Cardiac fibroblast (primary cell): ENCODE measurements at regions not wholly inside any gene's neighbourhood (a gene's known extent, or its start where the extent isn't known, plus 50 kb on each side); places are given as distances from the start of the nearest gene placed in this dataset.
"Not testable (repeated sequence)": the region's sequence is repeated elsewhere in the genome, so short reads cannot be mapped to it uniquely, and the experiment has no call there.

Experiments
- DNase-seq, 2 donors: peaks; one replicate each; pipeline versions ENCODE4 v3.0.0 to v3.0.0-alpha.2; 2010; ENCODE audit warnings: low read depth in 2 of 2
- H3K4me3 ChIP-seq, 2 donors: replicated peaks in 1 of 2; 1 replicate in 1 of 2; 2 replicates in 1 of 2; pipeline ENCODE4 v1.5.1; 2011; ENCODE audit warnings: low read depth in 2 of 2, low read length in 2 of 2, mild to moderate bottlenecking in 2 of 2, moderate library complexity in 1 of 2
- TF ChIP-seq, protein P1 (sequence below): IDR thresholded peaks from one replicate; pipeline ENCODE4 v1.5.1; 2011; ENCODE audit warnings: low read depth, mild to moderate bottlenecking, low read length, inconsistent platforms

DNA sequence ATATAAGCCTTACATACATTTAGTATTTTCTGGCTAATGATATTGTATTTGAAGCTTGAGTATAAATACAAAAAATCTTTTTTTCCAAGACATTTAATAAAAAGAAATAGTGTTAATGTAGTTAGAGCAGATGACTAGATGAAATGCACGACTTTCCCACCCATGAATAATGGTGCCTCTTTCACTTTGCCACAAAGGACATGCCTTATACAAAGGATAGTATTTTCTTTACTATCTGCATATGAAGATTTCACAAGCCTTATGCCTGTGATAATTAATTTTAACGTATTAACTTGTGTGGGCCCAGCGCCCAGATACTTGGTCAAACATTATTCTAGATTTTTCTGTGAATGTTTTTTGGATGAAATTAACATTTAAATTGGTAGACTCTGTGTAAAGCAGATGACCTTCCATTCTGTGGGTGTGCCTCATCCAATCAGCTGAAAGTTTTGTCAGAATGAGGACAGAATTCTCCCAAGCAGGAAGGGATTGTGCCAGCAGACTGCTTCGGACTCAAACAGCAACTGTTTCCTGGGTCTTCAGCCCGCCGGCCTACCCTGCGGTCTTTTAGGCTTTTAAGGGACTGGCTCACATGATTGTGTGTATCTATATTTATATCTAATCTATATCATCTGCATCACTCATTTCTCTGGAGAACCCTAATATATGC, 115.4 kb downstream of the USP22 start:
- peak in 1 of 2 donors; percentile 34 for DNase-seq
- TF ChIP-seq, protein P1, sequence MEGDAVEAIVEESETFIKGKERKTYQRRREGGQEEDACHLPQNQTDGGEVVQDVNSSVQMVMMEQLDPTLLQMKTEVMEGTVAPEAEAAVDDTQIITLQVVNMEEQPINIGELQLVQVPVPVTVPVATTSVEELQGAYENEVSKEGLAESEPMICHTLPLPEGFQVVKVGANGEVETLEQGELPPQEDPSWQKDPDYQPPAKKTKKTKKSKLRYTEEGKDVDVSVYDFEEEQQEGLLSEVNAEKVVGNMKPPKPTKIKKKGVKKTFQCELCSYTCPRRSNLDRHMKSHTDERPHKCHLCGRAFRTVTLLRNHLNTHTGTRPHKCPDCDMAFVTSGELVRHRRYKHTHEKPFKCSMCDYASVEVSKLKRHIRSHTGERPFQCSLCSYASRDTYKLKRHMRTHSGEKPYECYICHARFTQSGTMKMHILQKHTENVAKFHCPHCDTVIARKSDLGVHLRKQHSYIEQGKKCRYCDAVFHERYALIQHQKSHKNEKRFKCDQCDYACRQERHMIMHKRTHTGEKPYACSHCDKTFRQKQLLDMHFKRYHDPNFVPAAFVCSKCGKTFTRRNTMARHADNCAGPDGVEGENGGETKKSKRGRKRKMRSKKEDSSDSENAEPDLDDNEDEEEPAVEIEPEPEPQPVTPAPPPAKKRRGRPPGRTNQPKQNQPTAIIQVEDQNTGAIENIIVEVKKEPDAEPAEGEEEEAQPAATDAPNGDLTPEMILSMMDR = no peak
- H3K4me3 ChIP-seq = no peak overlapping the region

DNA sequence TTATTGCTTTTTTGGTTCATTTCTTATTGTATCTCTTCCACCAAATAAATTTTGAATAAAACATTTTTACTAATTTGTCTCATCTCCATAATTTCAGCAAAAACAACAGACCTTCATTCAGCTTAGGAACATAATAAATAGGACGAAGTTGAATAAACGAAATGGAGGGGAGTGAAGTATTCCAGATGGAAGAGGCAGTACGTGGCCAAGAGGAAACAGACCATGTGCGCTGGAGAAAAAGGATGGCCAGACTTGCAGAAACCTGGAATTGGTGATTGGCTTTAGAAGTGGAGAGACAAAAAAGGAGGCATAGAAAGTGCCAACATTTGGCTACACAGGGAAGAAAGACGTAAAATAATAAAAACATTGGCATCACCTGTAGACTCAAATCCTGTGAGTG, 113.5 kb downstream of the USP22 start:
- TF ChIP-seq, protein P1 = no peak
- no peak overlapping the region for H3K4me3 ChIP-seq
- no peak for DNase-seq

DNA sequence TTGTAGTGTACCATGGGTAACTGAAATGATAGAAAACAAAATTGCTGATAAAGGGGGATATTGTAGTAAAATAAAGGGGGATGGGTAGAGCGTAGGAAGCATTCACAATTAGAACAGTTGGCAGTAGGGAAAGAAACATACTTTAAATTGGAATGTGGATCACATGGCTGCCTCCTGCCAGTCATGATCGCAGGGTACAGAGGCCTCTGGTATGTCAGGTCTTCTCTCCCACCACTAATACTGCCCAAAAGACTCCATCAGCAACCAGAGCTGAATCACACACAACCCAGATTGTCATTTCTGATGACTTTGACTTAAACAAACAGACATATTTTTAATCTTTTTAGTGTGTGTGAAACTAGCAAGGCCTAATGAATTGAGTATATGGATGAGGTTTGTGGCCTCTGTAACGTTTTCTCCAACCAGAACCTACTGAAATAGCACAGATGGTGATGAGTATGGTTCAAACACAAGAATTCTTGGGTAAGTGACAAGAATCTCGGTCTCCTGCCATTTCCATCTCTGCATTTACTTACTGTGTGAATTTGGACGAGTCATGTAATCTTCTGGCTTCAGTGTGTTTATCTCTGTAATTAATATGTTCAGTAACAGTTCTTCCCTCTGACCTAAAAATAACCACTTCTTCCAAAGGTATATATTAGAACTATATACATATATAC, 112.6 kb downstream of the USP22 start:
- peak in 1 of 2 donors; percentile 18 for DNase-seq
- H3K4me3 ChIP-seq = no peak overlapping the region
- TF ChIP-seq, protein P1 = no peak

DNA sequence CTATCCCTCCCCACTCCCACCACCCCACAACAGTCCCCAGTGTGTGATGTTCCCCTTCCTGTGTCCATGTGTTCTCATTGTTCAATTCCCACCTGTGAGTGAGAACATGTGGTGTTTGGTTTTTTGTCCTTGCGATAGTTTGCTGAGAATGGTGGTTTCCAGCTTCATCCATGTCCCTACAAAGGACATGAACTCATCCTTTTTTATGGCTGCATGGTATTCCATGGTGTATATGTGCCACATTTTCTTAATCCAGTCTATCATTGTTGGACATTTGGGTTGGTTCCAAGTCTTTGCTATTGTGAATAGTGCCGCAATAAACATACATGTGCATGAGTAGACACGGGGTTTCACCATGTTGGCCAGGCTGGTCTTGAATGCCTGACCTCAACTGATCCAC, 109.8 kb downstream of the USP22 start:
- DNase-seq, H3K4me3 ChIP-seq: not testable (repeated sequence)

DNA sequence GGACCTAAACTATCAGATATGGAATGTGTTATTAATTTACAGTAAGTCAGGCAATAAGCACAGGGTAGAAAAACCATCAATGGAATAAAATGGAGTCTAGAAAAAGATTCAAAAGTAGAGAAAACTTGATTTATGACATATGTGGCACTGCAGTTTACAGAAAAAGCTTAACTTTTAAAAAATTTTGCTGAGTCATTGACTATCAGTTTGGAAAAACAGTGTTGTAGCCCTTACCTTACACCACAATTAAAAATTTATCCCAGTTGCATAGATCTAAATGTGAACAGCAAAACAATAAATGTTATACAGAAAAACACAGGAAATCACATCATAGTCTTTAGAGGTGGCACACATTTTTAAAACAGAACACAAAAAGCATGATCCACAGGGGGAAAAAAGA, 108.5 kb downstream of the USP22 start:
- peak in 1 of 2 donors; percentile 26 for DNase-seq
- TF ChIP-seq, protein P1 = no peak
- H3K4me3 ChIP-seq = no peak overlapping the region

DNA sequence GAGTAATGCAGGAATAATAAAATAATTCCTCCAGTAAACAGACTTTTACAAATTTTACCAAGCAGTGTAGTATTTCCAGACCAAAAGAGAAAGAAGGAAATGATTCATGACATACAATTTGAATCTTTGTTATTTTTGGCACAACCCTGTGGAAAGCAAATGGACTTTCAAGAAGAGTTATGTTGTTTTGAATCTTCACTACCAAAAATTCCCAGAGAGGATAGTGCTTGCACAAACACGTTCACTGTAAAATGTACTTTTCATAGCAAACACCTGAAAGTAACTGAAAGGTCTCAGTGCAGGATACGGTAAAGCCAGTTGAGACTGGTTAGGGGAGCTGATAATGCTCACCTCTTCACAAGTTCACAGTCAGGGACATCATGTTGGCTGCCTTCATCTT, 107.1 kb downstream of the USP22 start:
- DNase-seq = peak; percentile 81 to 90
- TF ChIP-seq, protein P1 = no peak

DNA sequence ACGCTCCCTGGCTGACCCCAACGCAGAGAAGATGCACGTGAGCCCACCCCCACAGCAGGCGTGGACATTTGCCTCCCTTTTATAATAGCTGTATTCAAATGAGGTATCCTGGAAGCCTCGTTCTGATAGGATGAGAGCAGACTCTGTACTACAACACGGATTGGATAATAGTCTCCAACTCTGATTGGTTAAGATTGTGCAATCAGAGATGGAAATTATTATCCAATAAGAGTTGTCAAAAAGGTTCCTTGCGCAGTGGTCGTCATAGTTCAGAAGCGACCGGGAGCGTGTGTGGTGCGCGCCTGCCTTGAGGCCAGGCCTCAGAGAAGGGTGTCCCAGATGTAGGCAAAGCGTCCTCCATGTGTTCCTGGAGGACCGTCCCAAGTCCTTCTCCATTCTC, 104.6 kb downstream of the USP22 start:
- no peak for DNase-seq
- H3K4me3 ChIP-seq = no peak overlapping the region
- TF ChIP-seq, protein P1 = no peak

More for the DNA sequence above, 107.1 kb downstream of the USP22 start:
- no peak overlapping the region for H3K4me3 ChIP-seq
